B cell (primary cell): ENCODE measurements at regions not wholly inside any gene's neighbourhood (a gene's known extent, or its start where the extent isn't known, plus 50 kb on each side); places are given as distances from the start of the nearest gene placed in this dataset.

Source experiments
- ATAC-seq: fragments of 200-7000 bp; cut with Tn5 transposase; one replicate; pipeline ENCODE4 v1.10.0; 2021; ENCODE audit warnings: low read depth, mild to moderate bottlenecking, moderate number of reproducible peaks, moderate library complexity
- CTCF ChIA-PET: fragments of 350-600 bp; sonication (Branson Sonifier 250); formaldehyde crosslinking; loops from one replicate; lab custom pipeline; 2021; ENCODE audit warnings: antibody characterized with exemption, inconsistent platforms; lab: Charles Lee
- POLR2A ChIA-PET: fragments of 350-600 bp; sonication (Branson Sonifier 250); formaldehyde crosslinking; loops from one replicate; lab custom pipeline; 2021; ENCODE audit warnings: antibody characterized with exemption; lab: Charles Lee
- DNase-seq: peaks from one replicate; pipeline ENCODE4 v3.0.0; 2013
- H2AFZ ChIP-seq: 2 replicates; pipeline ENCODE4 v1.6.1; 2012; ENCODE audit warnings: mild to moderate bottlenecking, low read depth, low read length; ENCODE audit not compliant: insufficient read depth, poor library complexity, severe bottlenecking
- H3K27ac ChIP-seq, 2 donors: 1 replicate in 1 of 2; 2 replicates in 1 of 2; pipeline ENCODE4 v1.5.1; 2012 to 2013; ENCODE audit warnings: low read length in 2 of 2, mild to moderate bottlenecking in 2 of 2, moderate library complexity in 1 of 2
- H3K27me3 ChIP-seq, 4 experiments: fragments of 200-600 bp in 1 of 4; sonication (generic) in 1 of 4; replicated peaks in 1 of 4; 1 replicate in 2 of 4; 2 replicates in 2 of 4; pipeline versions ENCODE4 v1.6.1 to v1.7.0; 2013 to 2016; ENCODE audit warnings: low read length in 3 of 4, mild to moderate bottlenecking in 2 of 4, mixed read lengths in 1 of 4, moderate library complexity in 1 of 4; ENCODE audit not compliant: insufficient read depth in 4 of 4, control insufficient read depth in 3 of 4; ENCODE audit errors: control extremely low read depth in 1 of 4
- H3K36me3 ChIP-seq, 2 experiments: replicated peaks in 1 of 2; 1 replicate in 1 of 2; 2 replicates in 1 of 2; pipeline versions ENCODE4 v1.6.1 to v1.7.1; 2013; ENCODE audit warnings: low read length in 1 of 2; ENCODE audit not compliant: insufficient read depth in 2 of 2, control insufficient read depth in 1 of 2; ENCODE audit errors: control extremely low read depth in 1 of 2, extremely low read depth in 1 of 2
- H3K4me1 ChIP-seq, 2 donors: fragments of 200-600 bp in 1 of 2; sonication (generic) in 1 of 2; 1 replicate in 1 of 2; 2 replicates in 1 of 2; pipeline versions ENCODE4 v1.5.1 to v1.6.1; 2013 to 2017; ENCODE audit warnings: low read length in 2 of 2; ENCODE audit not compliant: control insufficient read depth in 2 of 2, insufficient read depth in 2 of 2
- H3K4me2 ChIP-seq: replicated peaks from 2 replicates; pipeline ENCODE3; 2012; ENCODE audit warnings: mild to moderate bottlenecking, low read depth, low read length; ENCODE audit not compliant: poor library complexity, severe bottlenecking
- H3K4me3 ChIP-seq, 5 experiments: fragments of 200-600 bp in 1 of 5; sonication (generic) in 1 of 5; 1 replicate in 3 of 5; 2 replicates in 2 of 5; pipeline versions ENCODE4 v1.5.1 to v1.7.0; 2011 to 2016; ENCODE audit warnings: low read length in 4 of 5, mild to moderate bottlenecking in 4 of 5, low read depth in 2 of 5, control low read depth in 1 of 5, moderate library complexity in 1 of 5; ENCODE audit not compliant: insufficient read depth in 1 of 5; ENCODE audit errors: control extremely low read depth in 1 of 5, extremely low read depth in 1 of 5
- H3K79me2 ChIP-seq: fragments of 200-600 bp; sonication (generic); one replicate; pipeline ENCODE4 v1.6.0; 2016; ENCODE audit warnings: low read length; ENCODE audit not compliant: control insufficient read depth, insufficient read depth
- H3K9ac ChIP-seq: fragments of 200-600 bp; sonication (generic); 2 replicates; pipeline ENCODE4 v1.6.1; 2017; ENCODE audit warnings: mild to moderate bottlenecking, low read length, moderate library complexity
- H3K9me3 ChIP-seq, 3 donors: one replicate each; pipeline versions ENCODE4 v1.6.1 to v1.7.1; 2013; ENCODE audit warnings: low read length in 2 of 3; ENCODE audit not compliant: control insufficient read depth in 2 of 3, insufficient read depth in 1 of 3; ENCODE audit errors: control extremely low read depth in 1 of 3
- H4K20me1 ChIP-seq: 2 replicates; pipeline ENCODE4 v1.6.0; 2012; ENCODE audit warnings: mild to moderate bottlenecking, low read length; ENCODE audit not compliant: insufficient read depth, control insufficient read depth, poor library complexity, severe bottlenecking
- H3K27ac Mint-ChIP-seq: one replicate; pipeline ENCODE4 v1.8.0; 2021; ENCODE audit warnings: mixed read lengths
- H3K27me3 Mint-ChIP-seq: one replicate; pipeline ENCODE4 v1.8.0; 2021; ENCODE audit warnings: mixed read lengths
- H3K4me1 Mint-ChIP-seq: one replicate; pipeline ENCODE4 v1.8.0; 2021; ENCODE audit warnings: mixed read lengths
- H3K4me3 Mint-ChIP-seq: one replicate; pipeline ENCODE4 v1.8.0; 2021; ENCODE audit warnings: mixed read lengths
- H3K9me3 Mint-ChIP-seq: one replicate; pipeline ENCODE4 v1.8.0; 2022; ENCODE audit warnings: mixed read lengths; ENCODE audit not compliant: insufficient read depth
- CTCF ChIP-seq: fragments of 200-600 bp; IDR thresholded peaks from one replicate; pipeline ENCODE4 v1.8.0; 2022; ENCODE audit warnings: antibody characterized with exemption, mild to moderate bottlenecking
- EZH2 ChIP-seq: IDR thresholded peaks from 2 replicates; pipeline ENCODE4 v1.6.1; 2012; ENCODE audit warnings: borderline replicate concordance, low read depth, mild to moderate bottlenecking, moderate library complexity, low read length; ENCODE audit not compliant: insufficient read depth, poor library complexity, severe bottlenecking
- WGBS: methylation state at CpG from one replicate; pipeline ENCODE4 v1.1.5; 2013; ENCODE audit warnings: missing lambda C conversion rate; ENCODE audit not compliant: insufficient coverage; 5-methylcytosine and 5-hydroxymethylcytosine counted together
- intact Hi-C: fragments of 100-400 bp; cut with micrococcal nuclease; formaldehyde crosslinking; loops from one replicate; pipeline ENCODE4 v1.10.0; 2022

DNA sequence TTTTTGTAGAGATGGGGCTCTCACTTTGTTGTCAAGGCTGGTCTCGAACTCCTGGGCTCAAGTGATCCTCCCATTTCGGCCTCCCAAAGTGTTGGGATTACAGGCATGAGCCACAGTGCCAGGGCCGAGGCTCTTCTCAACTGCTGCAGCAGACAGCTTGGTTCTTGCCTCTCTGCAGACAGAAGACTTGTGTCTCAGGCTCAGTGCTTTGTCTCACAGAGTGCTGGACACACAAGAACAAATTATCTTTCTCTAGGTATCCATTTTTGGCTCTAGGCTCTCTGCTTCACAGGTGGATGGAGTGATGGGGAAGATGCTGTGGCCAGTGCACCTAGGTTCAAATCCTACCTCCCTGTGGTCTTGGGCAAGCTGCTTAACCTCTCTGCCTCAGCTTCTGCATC, 80.8 kb upstream of the RNU2-1 start:
- Mint-ChIP-seq H3K27ac (no peak overlapping the region), H3K4me3 (no peak overlapping the region), H3K27me3 (no peaks in the 10 kb centered on the region), H3K4me1 (peaks cover 16% of the 10 kb centered on the region), H3K9me3 (peaks cover 7% of the 10 kb centered on the region)
- WGBS: 92% methylated on average over 3 of the region's 3 CpGs
- intact Hi-C loops: loop anchor here (1.0 to 2.0 kb wide), 3 partner anchors 54 to 102 kb away; no protein-coding TSS in a partner anchor
- Histone ChIP-seq H3K4me3 (no peak overlapping the region), H2AFZ (no peak overlapping the region), H4K20me1 (no peaks in the 10 kb centered on the region), H3K9ac (no peak overlapping the region), H3K27me3 (no peaks in the 10 kb centered on the region), H3K9me3 (peaks cover 0 to 29% (median 5%) of the 10 kb centered on the region in 3 donors), H3K4me1 (peaks cover 0 to 4% of the 10 kb centered on the region in 2 donors), H3K27ac (no peak overlapping the region), H3K36me3 (peaks cover 0 to 2% of the 10 kb centered on the region in 2 experiments), H3K79me2 (no peaks in the 10 kb centered on the region), H3K4me2 (peak overlapping the region; percentile 89)
- POLR2A ChIA-PET: interaction anchor here (0.7 to 6.0 kb wide), 17 partner anchors 20 to 586 kb away, joined by 3 to 115 read pairs (median 9); partner anchors contain the start of genes ARL4D, BRCA1, DHX8 and IFI35
- no peak for ATAC-seq
- CTCF ChIA-PET: interaction anchor here (1.0 to 3.1 kb wide), 4 partner anchors 19 to 169 kb away, joined by 3 to 11 read pairs (median 4); partner anchors contain the start of genes DHX8 and NBR1
- TF ChIP-seq CTCF (no peak), EZH2 (no peak)
- peak; percentile 40 for DNase-seq

DNA sequence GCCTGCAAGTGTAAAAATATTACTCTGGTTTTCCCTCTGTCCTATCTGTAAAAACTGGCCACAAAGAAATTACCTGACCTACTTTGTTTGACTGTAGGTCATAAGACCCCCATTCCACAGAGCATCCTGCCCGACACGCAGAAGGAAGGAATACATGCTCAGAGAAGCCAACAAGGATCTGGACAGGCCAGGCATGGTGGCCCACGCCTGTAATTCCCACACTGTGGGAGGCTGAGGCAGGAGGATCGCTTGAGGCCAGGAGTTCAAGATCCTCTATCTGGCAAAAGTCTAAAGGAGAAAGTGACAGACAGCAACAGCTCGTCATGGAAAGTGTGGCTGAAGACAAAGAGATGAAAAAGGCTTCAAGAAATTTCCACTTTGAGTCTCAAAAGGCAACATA, 78.2 kb upstream of the RNU2-1 start:
- no peaks in the 10 kb centered on the region for H3K36me3 ChIP-seq
- no peaks in the 10 kb centered on the region for H4K20me1 ChIP-seq
- TF ChIP-seq EZH2 (no peak), CTCF (no peak)
- Mint-ChIP-seq H3K4me1 (peaks cover 11% of the 10 kb centered on the region), H3K27me3 (no peaks in the 10 kb centered on the region), H3K9me3 (no peaks in the 10 kb centered on the region), H3K4me3 (no peak overlapping the region), H3K27ac (peak overlapping the region; percentile 32)
- no peak overlapping the region for H3K4me3 ChIP-seq
- peaks cover 0 to 4% of the 10 kb centered on the region in 2 donors for H3K4me1 ChIP-seq
- ChIA-PET POLR2A (interaction anchor here (0.6 kb wide), 1 partner anchor 106 kb away, joined by 3 read pairs; no protein-coding TSS in a partner anchor), CTCF (interaction anchor here (4.0 kb wide), 1 partner anchor 22 kb away, joined by 24 read pairs; no protein-coding TSS in a partner anchor)
- no peak for DNase-seq
- H3K4me2 ChIP-seq: no peak overlapping the region
- no peak overlapping the region for H3K27ac ChIP-seq
- no peak overlapping the region for H2AFZ ChIP-seq
- H3K9ac ChIP-seq: no peak overlapping the region
- no peak for ATAC-seq
- H3K27me3 ChIP-seq: no peaks in the 10 kb centered on the region
- intact Hi-C loops: no loop called here
- H3K79me2 ChIP-seq: no peaks in the 10 kb centered on the region
- WGBS: 96% methylated on average over 3 of the region's 5 CpGs
- H3K9me3 ChIP-seq: peaks cover 0 to 6% (median 0%) of the 10 kb centered on the region in 3 donors
